IPS DF 19.7 (cell line): ENCODE measurements at regions not wholly inside any gene's neighbourhood (a gene's known extent, or its start where the extent isn't known, plus 50 kb on each side); places are given as distances from the start of the nearest gene placed in this dataset.

Experiments
- DNase-seq: peaks from one replicate; pipeline ENCODE4 v3.0.0-alpha.2; 2013; ENCODE audit warnings: low read depth, low spot score

DNA sequence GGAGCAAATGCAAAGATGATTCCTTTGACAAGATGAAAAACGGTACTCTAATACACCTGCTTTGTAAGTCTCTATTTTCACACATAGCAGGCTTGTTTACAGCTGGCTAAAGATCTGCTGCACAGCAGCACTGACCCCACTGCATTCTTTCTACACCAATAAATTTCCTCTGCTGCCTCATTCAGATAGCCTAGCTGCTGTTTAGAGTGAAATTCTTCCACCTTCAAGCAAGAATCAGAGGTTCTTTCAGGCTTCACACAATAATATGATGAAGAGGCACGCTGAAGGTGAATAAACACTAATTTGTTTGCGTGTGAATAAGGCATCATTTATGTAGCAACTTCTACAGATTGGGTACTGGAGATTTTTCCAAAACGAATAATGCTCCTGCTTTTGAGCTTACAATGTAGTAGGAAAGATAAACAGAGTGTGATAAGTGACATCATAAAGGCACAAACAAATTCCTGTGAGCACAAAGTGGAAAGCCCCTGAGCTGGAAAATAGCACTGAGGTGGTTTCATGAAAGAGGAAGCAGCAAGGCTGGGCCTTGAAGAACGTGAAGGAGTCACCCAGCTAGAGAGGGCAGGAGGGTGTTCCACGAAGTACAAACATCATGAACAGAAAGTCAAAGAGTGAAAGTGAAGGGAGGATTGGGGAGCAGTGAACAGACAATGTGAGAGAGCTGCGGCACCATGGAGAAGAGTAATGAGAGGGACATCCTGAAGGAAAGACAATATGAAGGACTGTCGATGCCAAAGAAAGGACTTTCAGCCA, 543.4 kb downstream of the CD83 start:
- DNase-seq, result no peak

- DNase-seq, result no peak
These were observed 544.1 kb downstream of the CD83 start for GRCh38 chr6:14661691-14662090.

DNA sequence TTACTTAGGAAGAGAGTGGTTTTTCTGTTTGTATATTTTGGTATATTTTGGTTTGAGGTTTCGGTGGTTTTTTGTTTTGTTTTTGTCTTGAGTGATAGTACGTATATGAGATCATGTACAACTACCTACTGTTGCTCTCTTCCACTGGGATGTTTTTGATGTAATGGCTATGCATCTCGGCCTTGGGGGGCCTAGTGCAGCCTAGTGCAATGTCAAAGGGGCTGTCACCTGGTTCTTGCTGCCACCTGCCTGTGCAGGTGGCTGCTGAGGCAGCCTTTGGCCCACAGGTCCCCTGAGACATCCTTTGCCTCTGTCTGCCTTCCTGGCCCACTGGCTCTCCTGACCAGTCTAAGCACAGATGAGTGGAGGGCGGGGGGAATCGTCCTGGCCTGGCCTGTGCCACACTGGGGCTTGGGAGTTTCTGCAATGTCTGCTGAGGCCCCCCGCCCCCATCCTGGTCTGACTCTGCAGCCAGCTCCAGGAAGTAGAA, 546.6 kb downstream of the CD83 start:
- no peak for DNase-seq

DNA sequence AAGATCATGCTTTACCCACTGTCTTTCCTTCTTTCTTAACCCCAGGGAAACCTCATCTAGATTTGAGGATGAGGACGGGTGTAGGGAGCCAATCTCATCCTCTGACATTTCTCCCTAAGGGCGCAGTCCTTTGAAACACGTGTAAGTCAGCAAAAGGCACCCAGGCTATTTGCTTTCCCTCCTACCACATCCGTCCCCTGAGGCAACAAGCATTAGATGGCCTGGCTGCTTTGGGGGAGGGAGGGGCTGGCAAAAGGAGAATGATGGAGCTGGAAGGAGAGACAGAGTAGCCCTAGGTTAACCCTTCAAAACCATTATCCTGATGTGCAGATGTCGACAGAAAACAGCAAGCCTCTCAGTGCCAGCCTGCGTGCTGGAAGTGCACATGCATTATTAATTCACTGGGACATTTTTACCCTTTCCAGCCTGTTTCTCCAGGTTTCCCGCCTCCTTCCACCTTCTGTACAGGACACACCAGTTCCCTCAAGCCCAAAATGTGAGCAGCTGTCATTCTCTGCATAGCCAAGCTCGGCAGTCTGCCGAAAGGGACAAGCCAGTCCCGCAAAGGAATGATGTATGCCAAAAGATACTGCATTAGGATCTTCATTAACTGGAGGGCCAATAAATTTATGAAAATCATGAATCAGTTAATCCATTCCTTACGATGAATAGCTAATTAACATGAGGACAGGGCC, 547.2 kb downstream of the CD83 start:
- DNase-seq, result no peak

DNA sequence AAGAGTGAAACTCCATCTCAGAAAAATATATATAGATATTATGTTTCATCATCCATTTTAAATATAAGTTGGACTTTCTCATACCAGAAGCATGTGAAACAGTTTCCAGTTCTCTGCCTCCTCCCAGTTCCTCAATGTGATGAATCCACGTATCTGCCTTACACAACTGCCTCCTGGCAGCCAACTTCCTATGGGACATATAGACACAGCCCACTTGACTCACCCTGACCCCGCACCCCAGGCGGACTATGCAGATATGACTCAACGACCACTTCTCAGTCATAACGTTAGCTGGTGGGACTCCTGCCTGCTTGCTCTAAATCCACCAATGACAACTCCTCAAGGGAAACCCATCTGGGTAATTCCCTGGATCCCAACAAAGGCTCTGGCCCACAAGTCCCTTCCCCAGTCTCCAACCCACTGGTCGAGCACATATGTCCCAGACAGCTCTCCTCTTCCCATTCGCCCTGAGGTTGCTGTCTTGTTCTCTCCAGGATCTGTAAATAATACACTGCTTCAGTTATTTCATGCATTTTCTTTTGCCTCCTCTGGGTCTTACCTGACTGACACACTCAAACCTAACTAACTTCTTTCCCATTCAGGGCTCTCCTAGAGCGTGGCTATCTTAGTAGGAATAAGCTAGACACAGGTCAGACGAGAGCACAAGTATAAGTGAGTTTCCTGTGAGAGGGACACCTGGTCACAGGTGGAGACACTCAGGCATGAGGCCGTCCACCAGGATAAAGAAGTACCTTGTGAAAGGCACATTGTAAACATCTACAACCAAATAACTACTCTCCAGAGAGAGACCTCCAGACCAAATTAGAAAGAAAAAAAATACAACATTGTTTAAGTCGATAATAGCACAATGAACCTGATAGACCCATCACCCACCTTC, 548.5 kb downstream of the CD83 start:
- no peak for DNase-seq

GRCh38 chr6:14670806-14671205, 553.2 kb downstream of the CD83 start:
- no peak for DNase-seq

DNA sequence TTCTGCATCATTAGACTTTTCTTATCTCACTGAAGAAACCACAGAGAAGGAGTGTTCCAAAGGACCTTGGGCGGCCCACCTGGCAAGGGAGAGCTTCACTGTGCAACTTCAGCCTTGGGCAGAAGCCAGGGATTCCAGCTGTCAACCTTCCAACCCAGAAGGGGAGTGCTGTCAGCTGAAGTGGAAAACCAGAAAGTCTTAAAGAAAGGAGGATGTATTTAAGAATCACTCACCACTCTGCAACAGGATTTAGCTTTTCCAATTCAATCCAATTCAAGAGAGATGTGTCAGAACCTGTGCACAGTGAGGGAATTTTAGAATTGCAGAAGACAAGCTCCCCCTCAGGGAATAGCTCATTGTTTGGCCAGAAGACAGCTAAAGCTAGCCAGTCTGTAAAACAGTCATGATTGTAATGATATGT, 553.7 kb downstream of the CD83 start:
- DNase-seq, result no peak

- DNase-seq, result no peak
These were observed 554.4 kb downstream of the CD83 start for GRCh38 chr6:14671937-14672336.

DNA sequence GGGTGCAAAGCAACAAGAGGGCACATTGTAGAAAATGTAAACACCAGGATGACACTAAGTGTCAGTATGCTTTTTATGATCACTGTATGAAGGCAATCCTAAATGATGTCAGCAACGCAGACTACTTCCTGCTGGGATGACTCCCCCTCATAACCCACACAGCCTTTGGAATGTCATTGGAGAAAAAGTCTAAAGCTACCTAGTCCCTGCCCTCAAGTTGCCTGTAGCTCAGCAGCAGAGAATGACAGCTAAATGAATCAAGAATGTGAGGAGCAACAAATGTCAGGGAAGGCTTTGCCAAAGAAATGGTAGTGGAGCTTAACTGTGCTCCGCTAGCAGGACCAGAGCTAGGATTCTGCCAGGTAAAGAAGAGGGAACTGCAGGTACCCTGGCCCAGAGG, 555.6 kb downstream of the CD83 start:
- no peak for DNase-seq

DNA sequence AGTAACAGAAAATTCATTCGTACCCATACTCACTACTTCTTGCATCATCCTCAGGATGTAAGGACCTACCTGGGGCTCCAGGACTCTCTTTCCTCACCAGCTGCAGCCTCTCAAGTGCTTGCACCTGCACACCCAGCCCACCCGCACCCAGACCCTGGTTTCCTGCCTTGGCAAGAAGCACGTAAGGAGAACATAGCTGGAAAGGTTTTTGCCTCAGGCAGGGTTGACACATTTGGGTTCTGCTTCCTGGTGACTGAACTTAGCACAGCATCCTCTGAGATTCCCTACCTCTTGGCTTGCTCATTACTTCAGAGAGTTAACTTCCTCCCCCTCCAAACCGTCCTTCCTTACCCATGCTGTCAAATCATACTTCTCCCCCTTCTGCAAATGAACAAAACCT, 556.9 kb downstream of the CD83 start:
- no peak for DNase-seq

GRCh38 chr6:14674867-14675648, 557.5 kb downstream of the CD83 start:
- DNase-seq, result no peak

GRCh38 chr6:14676064-14676463, 558.5 kb downstream of the CD83 start:
- no peak for DNase-seq

GRCh38 chr6:14676977-14677781, 559.6 kb downstream of the CD83 start:
- DNase-seq, result no peak

- no peak for DNase-seq
These were observed 564.0 kb upstream of the JARID2 start for GRCh38 chr6:14681699-14682487.

- DNase-seq, result no peak
These were observed 563.1 kb upstream of the JARID2 start for GRCh38 chr6:14682812-14683211.

DNA sequence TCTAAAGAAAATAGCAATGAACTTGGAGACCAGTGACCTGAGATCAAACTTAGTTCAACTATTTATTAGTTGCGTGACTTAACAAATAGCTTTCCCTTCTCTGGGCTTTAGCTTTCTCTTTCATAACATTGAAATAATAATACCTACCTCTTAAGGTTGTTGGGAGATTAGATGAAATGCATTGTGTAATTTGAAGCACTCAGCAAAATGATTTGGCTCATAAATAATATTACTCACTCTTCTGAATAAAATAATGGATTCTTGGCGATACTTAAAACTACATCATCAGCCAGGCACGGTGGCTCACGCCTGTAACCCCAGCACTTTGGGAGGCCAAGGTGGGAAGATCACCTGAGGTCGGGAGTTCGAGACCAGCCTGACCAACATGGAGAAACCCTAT, 556.2 kb upstream of the JARID2 start:
- no peak for DNase-seq

DNA sequence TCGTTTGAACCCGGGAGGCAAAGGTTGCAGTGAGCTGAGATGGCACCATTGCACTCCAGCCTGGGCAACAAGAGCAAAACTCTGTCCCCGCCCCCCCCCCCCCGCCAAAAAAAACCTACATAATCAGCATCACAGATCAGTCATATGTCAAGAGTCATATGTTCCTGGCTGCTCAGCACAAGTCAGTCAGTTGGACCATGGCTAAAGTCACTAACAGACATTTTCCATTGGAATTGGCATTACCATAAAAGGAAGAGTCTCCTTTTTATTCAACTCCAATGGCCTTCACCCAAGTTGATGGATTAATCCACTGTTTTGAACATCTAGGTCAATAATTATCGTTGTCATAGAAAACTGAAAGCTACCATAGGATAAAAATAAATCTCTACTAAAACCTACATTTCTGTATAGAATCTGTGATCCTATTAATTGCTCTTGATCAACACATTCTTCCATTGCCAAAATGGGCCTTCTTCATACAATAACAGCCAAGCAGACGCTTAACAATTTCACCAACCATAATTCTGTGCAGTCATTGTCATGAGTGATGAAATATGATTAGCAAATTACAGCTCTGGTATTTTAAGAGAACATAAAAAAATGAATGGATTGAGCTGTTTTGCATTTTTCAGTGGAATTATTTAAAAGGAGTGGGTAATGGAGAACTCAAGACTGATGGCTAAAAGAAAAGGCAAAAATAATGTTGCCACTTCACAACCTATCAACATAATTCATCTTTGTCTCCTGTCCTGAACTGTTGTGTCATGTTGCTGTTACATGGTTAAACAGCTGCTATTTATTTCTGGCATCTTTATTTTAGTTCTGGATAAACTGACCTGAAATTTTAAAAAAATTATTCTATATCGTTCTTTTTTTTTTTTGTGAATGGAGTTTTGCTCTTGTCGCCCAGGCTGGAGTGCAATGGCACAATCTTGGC, 555.5 kb upstream of the JARID2 start:
- no peak for DNase-seq

- DNase-seq, result no peak
These were observed 553.7 kb upstream of the JARID2 start for GRCh38 chr6:14692208-14692607.
